ENCODE measurements at regions not wholly inside any gene's neighbourhood (a gene's known extent, or its start where the extent isn't known, plus 50 kb on each side); places are given as distances from the start of the nearest gene placed in this dataset.
A peak's percentile ranks its signal among the peaks of the same experiment; 100 is the strongest.

- H2BK20ac ChIP-seq (ENCODE audit: low read length), result no peak overlapping the region
- no peak overlapping the region for H3K56ac ChIP-seq (replicated peaks; ENCODE audit: insufficient read length, low read depth, low read length)
- 92% methylated on average over 12 of the region's 12 CpGs; no CpG with 5 or more reads in 1 of the 2 experiments for WGBS, 2 experiments (ENCODE audit: extremely low coverage in 1 of 2, insufficient coverage in 1 of 2, insufficient read length in 1 of 2, insufficient replicate concordance in 2 of 2, low coverage in 1 of 2, low lambda C conversion rate in 2 of 2, missing lambda C conversion rate in 1 of 2)
- no peak overlapping the region for H3K18ac ChIP-seq (ENCODE audit: extremely low read depth, low read length)
- no peaks in the 10 kb centered on the region for H3K79me1 ChIP-seq (ENCODE audit: low read depth, low read length)
- H3K79me2 ChIP-seq (ENCODE audit: control insufficient read depth in 1 of 2, insufficient read depth in 2 of 2, low read length in 2 of 2), result no peaks in the 10 kb centered on the region
- H3K4me1 ChIP-seq (replicated peaks in 1 of 4; ENCODE audit: control insufficient read depth in 3 of 4, insufficient read depth in 4 of 4, low read length in 3 of 4), result peaks cover 0 to 6% (median 4%) of the 10 kb centered on the region in 4 experiments; a peak in 3 of 7 replicates
- H2BK15ac ChIP-seq (ENCODE audit: low read length), result no peak overlapping the region
- no peaks in the 10 kb centered on the region for H3K36me3 ChIP-seq (ENCODE audit: control insufficient read depth in 2 of 4, insufficient read depth in 4 of 4, low read length in 3 of 4)
- no peak overlapping the region for H2AK5ac ChIP-seq (ENCODE audit: low read depth, low read length)
- no peak overlapping the region for H4K8ac ChIP-seq (ENCODE audit: extremely low read depth, insufficient read depth, low read length)
- no peaks in the 10 kb centered on the region for H3K9me3 ChIP-seq (ENCODE audit: insufficient read depth in 2 of 2, low read depth in 1 of 2, low read length in 1 of 2)
- H2BK5ac ChIP-seq (ENCODE audit: low read depth, low read length), result no peak overlapping the region
- no peak overlapping the region for H2AFZ ChIP-seq (ENCODE audit: low read length)
- no peak overlapping the region for H3K14ac ChIP-seq (ENCODE audit: insufficient read length)
- H3K4ac ChIP-seq (replicated peaks; ENCODE audit: insufficient read length, low read depth, low read length), result no peak overlapping the region
- no peak overlapping the region for H3K4me3 ChIP-seq (ENCODE audit: extremely low read depth in 1 of 4, insufficient read depth in 2 of 4, low read depth in 3 of 4, low read length in 4 of 4)
- no peak for FAIRE-seq
- H3K23me2 ChIP-seq (ENCODE audit: low read depth, low read length), result no peaks in the 10 kb centered on the region
- no peak overlapping the region for H2BK12ac ChIP-seq (ENCODE audit: low read depth, low read length)
- POLR2A ChIA-PET (ENCODE audit: partially characterized antibody), result no interaction called here
- CTCF ChIA-PET (ENCODE audit: partially characterized antibody), result interaction anchor here (0.7 to 1.8 kb wide), 4 partner anchors 11 to 123 kb away, joined by 3 to 4 read pairs (median 3); no protein-coding TSS in a partner anchor
- no peak overlapping the region for H3K23ac ChIP-seq (ENCODE audit: insufficient read length)
- no peaks in the 10 kb centered on the region for H4K20me1 ChIP-seq (replicated peaks in 1 of 2; ENCODE audit: control insufficient read depth in 1 of 2, insufficient read depth in 2 of 2, low read length in 2 of 2)
- H3K4me2 ChIP-seq (ENCODE audit: insufficient read depth in 1 of 2, low read depth in 2 of 2, low read length in 2 of 2), result no peak overlapping the region
- no peak overlapping the region for H4K91ac ChIP-seq (replicated peaks; ENCODE audit: insufficient read length, low read length)
- H3K9ac ChIP-seq (replicated peaks in 1 of 4; ENCODE audit: extremely low read depth in 1 of 4, low read depth in 3 of 4, low read length in 3 of 4), result no peak overlapping the region
- no peaks in the 10 kb centered on the region; a peak in 1 of 7 replicates for H3K27me3 ChIP-seq (replicated peaks in 1 of 4; ENCODE audit: control insufficient read depth in 3 of 4, extremely low read depth in 1 of 4, insufficient read depth in 3 of 4, low read length in 3 of 4)
- DNase-seq (ENCODE audit: low read depth in 1 of 2, low spot score in 2 of 2), result peak in 1 of 2 experiments; percentile 40
- no peak overlapping the region for H2BK120ac ChIP-seq (replicated peaks; ENCODE audit: low read depth, low read length)
- no peak overlapping the region for H4K5ac ChIP-seq (ENCODE audit: insufficient read length, low read depth, low read length)
- no peak overlapping the region for H3K27ac ChIP-seq (ENCODE audit: low read depth, low read length)
- TF ChIP-seq TCF12 (IDR thresholded peaks at IDR 0.05; ENCODE audit: low read depth, low read length) (no peak), CBX8 (IDR thresholded peaks at IDR 0.05; ENCODE audit: borderline replicate concordance, low read depth, low read length) (no peak), SAP30 (IDR thresholded peaks at IDR 0.05; ENCODE audit: insufficient read depth, insufficient replicate concordance, low read length) (no peak), SP2 (IDR thresholded peaks at IDR 0.05; ENCODE audit: low read length) (no peak), ATF3 (IDR thresholded peaks at IDR 0.05; ENCODE audit: insufficient read depth, low read depth, low read length) (no peak), MAFK (IDR thresholded peaks at IDR 0.05; ENCODE audit: low read depth, low read length) (no peak), POLR2AphosphoS5 (IDR thresholded peaks at IDR 0.05; ENCODE audit: low read depth, low read length) (no peak), CTCF (IDR thresholded peaks at IDR 0.05; ENCODE audit: control extremely low read depth in 1 of 3, insufficient read depth in 1 of 3, low read depth in 1 of 3, low read length in 3 of 3) (no peak), CHD1 (IDR thresholded peaks at IDR 0.05; ENCODE audit: low read depth, low read length) (no peak), NANOG (IDR thresholded peaks at IDR 0.05; ENCODE audit: insufficient read depth, low read depth, low read length, poor library complexity, severe bottlenecking) (no peak)
Measured at GRCh38 chr15:68508485-68509189, 70.2 kb upstream of the CORO2B start.
